Thymus (tissue), 11 donors: ENCODE measurements at regions not wholly inside any gene's neighbourhood (a gene's known extent, or its start where the extent isn't known, plus 50 kb on each side); places are given as distances from the start of the nearest gene placed in this dataset.
"Not testable (repeated sequence)": the region's sequence is repeated elsewhere in the genome, so short reads cannot be mapped to it uniquely, and the experiment has no call there.

Source experiments
- DNase-seq, 9 donors: peaks; one replicate each; pipeline ENCODE4 v3.0.0-alpha.2; 2013; ENCODE audit warnings: low spot score in 9 of 9, low read depth in 6 of 9, missing footprints in 1 of 9
- H3K27ac ChIP-seq, 2 donors: one replicate each; pipeline ENCODE4 v1.5.1; 2013; ENCODE audit warnings: control low read depth in 1 of 2, low read depth in 1 of 2, low read length in 1 of 2, mild to moderate bottlenecking in 1 of 2, moderate library complexity in 1 of 2
- H3K27me3 ChIP-seq, 2 donors: one replicate each; pipeline ENCODE4 v1.5.1; 2013; ENCODE audit warnings: low read length in 1 of 2; ENCODE audit not compliant: control insufficient read depth in 2 of 2, insufficient read depth in 1 of 2
- H3K36me3 ChIP-seq, 2 donors: one replicate each; pipeline ENCODE4 v1.5.1; 2013; ENCODE audit warnings: low read length in 1 of 2, mild to moderate bottlenecking in 1 of 2, moderate library complexity in 1 of 2; ENCODE audit not compliant: control insufficient read depth in 2 of 2, insufficient read depth in 2 of 2
- H3K4me1 ChIP-seq, 2 donors: one replicate each; pipeline ENCODE4 v1.5.1; 2013; ENCODE audit warnings: low read length in 2 of 2; ENCODE audit not compliant: control insufficient read depth in 2 of 2, insufficient read depth in 2 of 2
- H3K4me3 ChIP-seq, 2 donors: one replicate each; pipeline ENCODE4 v1.5.1; 2013; ENCODE audit warnings: low read length in 2 of 2, control low read depth in 1 of 2, mild to moderate bottlenecking in 1 of 2
- H3K9me3 ChIP-seq, 2 donors: one replicate each; pipeline ENCODE4 v1.5.1; 2013; ENCODE audit warnings: low read length in 1 of 2, mild to moderate bottlenecking in 1 of 2; ENCODE audit not compliant: control insufficient read depth in 2 of 2, insufficient read depth in 1 of 2
- WGBS: extraction: QIAGEN DNeasy Blood & Tissue Kit; methylation state at CpG from one replicate; pipeline ENCODE4 v1.1.7; 2013; 5-methylcytosine and 5-hydroxymethylcytosine counted together
- donor health status: healthy.

- Histone ChIP-seq H3K4me1 (no peaks in the 10 kb centered on the region), H3K27ac (no peak overlapping the region), H3K27me3 (peaks cover 0 to 12% of the 10 kb centered on the region in 2 donors), H3K36me3 (no peaks in the 10 kb centered on the region), H3K9me3 (no peaks in the 10 kb centered on the region), H3K4me3 (no peak overlapping the region)
- no peak for DNase-seq
- WGBS: 94% methylated on average over 5 of the region's 5 CpGs
Measured at GRCh38 chr1:157203166-157203565, 65.0 kb upstream of the ETV3 start.

DNA sequence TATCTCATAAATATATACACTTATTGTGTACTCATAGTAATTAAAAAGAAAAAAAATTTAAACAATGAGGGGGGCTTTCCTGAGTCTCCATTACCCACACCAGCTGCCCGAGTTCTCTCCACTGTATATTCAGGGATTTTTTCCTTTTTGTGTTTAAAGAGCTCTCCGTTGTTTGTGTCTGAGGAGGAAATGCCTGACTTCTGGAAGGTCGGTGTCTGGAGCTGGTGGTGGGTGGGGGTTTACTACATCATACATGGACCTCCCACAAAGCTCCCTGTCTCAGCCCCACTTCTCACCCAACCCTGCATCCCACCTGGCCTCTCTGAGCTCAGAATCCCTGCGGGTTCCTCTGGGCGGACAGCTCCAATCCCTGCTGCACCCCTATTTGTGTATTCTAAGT, 64.1 kb upstream of the ETV3 start:
- WGBS: 88% methylated on average over 5 of the region's 5 CpGs
- no peak for DNase-seq
- Histone ChIP-seq H3K4me1 (no peaks in the 10 kb centered on the region), H3K9me3 (no peaks in the 10 kb centered on the region), H3K36me3 (no peaks in the 10 kb centered on the region), H3K27me3 (peaks cover 0 to 12% of the 10 kb centered on the region in 2 donors), H3K27ac (no peak overlapping the region), H3K4me3 (no peak overlapping the region)

- no peak for DNase-seq
- 94% methylated on average over 4 of the region's 4 CpGs for WGBS
- Histone ChIP-seq H3K27ac (no peak overlapping the region), H3K4me3 (no peak overlapping the region), H3K4me1 (no peaks in the 10 kb centered on the region), H3K27me3 (peaks cover 0 to 13% of the 10 kb centered on the region in 2 donors), H3K9me3 (no peaks in the 10 kb centered on the region), H3K36me3 (no peaks in the 10 kb centered on the region)
Measured at GRCh38 chr1:157201767-157202166, 63.6 kb upstream of the ETV3 start.

- Histone ChIP-seq H3K36me3 (no peaks in the 10 kb centered on the region), H3K4me3 (no peak overlapping the region), H3K4me1 (no peaks in the 10 kb centered on the region), H3K27ac (no peak overlapping the region), H3K27me3 (peaks cover 8 to 26% of the 10 kb centered on the region in 2 donors), H3K9me3 (no peaks in the 10 kb centered on the region)
- WGBS: 89% methylated on average over 8 of the region's 8 CpGs
- DNase-seq: no peak
Measured at GRCh38 chr1:157200451-157200850, 62.3 kb upstream of the ETV3 start.

GRCh38 chr1:157199421-157199755, 61.2 kb upstream of the ETV3 start:
- Histone ChIP-seq H3K27ac (no peak overlapping the region), H3K27me3 (peaks cover 18 to 33% of the 10 kb centered on the region in 2 donors)
- no peak for DNase-seq

GRCh38 chr1:157198619-157199420, 60.6 kb upstream of the ETV3 start:
- no peak for DNase-seq
- Histone ChIP-seq H3K9me3 (no peaks in the 10 kb centered on the region), H3K36me3 (no peaks in the 10 kb centered on the region), H3K27me3 (peaks cover 22 to 39% of the 10 kb centered on the region in 2 donors), H3K27ac (no peak overlapping the region), H3K4me3 (no peak overlapping the region), H3K4me1 (no peaks in the 10 kb centered on the region)
- 95% methylated on average over 8 of the region's 8 CpGs for WGBS

More at GRCh38 chr1:157199421-157199755, 61.2 kb upstream of the ETV3 start:
- Histone ChIP-seq H3K4me1 (no peaks in the 10 kb centered on the region), H3K4me3 (no peak overlapping the region), H3K36me3 (no peaks in the 10 kb centered on the region), H3K9me3 (no peaks in the 10 kb centered on the region)
- 90% methylated on average over 3 of the region's 3 CpGs for WGBS

- no peak overlapping the region for H3K4me3 ChIP-seq
- no peaks in the 10 kb centered on the region for H3K36me3 ChIP-seq
- H3K27ac ChIP-seq: no peak overlapping the region
- H3K4me1 ChIP-seq: no peaks in the 10 kb centered on the region
- 97% methylated on average over 7 of the region's 7 CpGs for WGBS
- H3K9me3 ChIP-seq: no peaks in the 10 kb centered on the region
- DNase-seq: no peak
- peaks cover 22 to 40% of the 10 kb centered on the region in 2 donors for H3K27me3 ChIP-seq
Measured at GRCh38 chr1:157197906-157198435, 59.8 kb upstream of the ETV3 start.

GRCh38 chr1:157196670-157197456, 58.7 kb upstream of the ETV3 start:
- 39% methylated on average over 10 of the region's 11 CpGs for WGBS
- not testable (repeated sequence) for H3K27ac ChIP-seq, H3K36me3 ChIP-seq, DNase-seq, H3K4me1 ChIP-seq, H3K4me3 ChIP-seq, H3K9me3 ChIP-seq
- peaks cover 24 to 38% of the 10 kb centered on the region in 2 donors for H3K27me3 ChIP-seq

DNA sequence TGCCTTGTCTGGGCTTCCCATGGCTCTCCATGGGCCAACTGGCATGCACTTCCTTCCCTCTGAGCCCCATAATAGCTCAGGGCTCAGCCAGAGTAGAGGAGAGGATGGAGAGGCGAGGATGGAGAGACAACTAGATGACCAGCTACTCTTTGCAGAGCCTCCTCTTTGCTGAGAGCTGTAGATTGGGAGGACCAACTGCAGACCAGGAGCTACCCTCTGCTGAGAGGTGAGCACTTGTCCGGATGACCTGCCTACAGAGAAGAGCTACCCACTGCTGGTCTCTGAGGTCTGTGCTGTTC, 58.0 kb upstream of the ETV3 start:
- Histone ChIP-seq H3K9me3 (no peaks in the 10 kb centered on the region), H3K27me3 (peaks cover 24 to 36% of the 10 kb centered on the region in 2 donors), H3K4me3 (no peak overlapping the region), H3K27ac (no peak overlapping the region), H3K36me3 (no peaks in the 10 kb centered on the region), H3K4me1 (no peaks in the 10 kb centered on the region)
- whole genome bisulfite sequencing: 89% methylated on average over 2 of the region's 2 CpGs
- no peak for DNase-seq
